HG02870 (cell line): ENCODE measurements at regions not wholly inside any gene's neighbourhood (a gene's known extent, or its start where the extent isn't known, plus 50 kb on each side); places are given as distances from the start of the nearest gene placed in this dataset.
"Not testable (repeated sequence)": the region's sequence is repeated elsewhere in the genome, so short reads cannot be mapped to it uniquely, and the experiment has no call there.

Experiments used
- ATAC-seq: cut with Tn5 transposase; IDR thresholded peaks from one replicate; pipeline ENCODE4 v1.9.1; 2021; ENCODE audit warnings: mild to moderate bottlenecking, moderate library complexity; ENCODE audit not compliant: unreplicated experiment

DNA sequence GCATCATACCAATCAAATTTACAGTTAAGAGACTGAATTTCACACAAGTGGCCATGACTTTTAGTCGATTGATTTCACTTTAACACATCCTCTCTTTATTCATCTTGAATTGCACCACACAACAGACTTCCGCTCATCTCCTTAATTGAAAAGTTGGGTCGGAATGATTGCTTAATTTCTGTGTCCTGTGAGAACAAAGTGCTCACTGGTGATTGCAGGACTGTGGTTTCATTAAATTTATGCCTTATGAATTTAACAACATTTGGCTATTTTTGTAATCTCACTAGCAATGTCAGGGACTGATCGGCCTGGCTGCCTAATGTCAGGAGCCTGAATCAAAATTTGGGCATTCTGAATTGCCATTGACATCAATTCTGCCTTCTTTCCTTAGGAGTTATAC lies 1447.3 kb upstream of the ACO1 start:
- ATAC-seq: no peak

DNA sequence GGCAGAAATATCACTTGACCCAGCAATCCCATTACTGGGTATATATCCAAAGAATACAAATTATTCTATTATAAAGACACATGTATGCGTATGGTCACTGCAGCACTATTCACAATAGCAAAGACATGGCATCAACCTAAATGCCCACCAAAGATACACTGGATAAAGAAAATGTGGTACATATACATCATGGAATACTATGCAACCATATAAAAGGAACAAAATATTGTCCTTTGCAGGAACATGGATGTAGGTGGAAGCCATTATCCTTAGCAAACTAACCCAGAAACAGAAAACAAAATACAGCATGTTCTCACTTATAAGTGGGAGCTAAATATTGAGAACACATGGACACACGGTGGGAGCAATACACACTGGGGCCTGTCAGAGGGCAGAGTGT lies 1441.6 kb upstream of the ACO1 start:
- ATAC-seq: not testable (repeated sequence)

DNA sequence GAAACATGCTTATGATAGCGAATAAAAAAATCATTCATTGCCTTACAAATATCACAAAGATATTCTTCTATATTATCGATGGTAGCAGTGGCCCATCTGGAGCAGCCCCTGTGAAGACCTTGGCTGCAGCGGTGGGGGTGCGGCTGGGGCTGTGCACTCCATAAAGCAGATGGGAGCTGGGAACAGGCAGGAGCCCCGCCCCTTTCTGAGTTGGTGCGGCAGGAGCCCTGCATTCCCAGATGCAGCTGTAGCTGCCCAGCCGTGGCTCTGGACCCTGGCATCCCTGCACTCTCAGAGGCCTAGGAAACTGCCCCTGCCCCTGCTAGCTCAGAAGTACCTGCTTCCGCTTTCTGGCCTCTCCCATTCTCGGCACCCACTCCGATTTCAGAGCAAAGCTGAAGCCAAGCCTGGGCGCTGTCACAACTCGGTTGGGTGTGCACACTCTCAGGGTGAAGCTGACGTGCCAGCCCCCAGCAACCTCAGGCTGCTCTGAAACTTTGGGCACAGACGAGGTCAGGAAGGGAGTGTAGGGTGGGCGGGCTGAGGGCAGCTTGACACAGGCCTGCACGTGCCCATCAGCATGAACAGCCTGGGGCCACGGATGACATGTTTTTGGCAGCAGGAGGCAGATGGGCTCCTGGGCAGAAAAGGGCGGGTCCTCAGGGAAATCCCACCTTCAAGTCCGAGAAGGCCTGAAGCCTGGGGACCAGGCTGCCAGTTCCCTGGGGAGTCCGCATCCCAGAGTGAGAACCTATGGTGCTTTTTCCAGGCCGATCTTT lies 1440.8 kb upstream of the ACO1 start:
- no peak for ATAC-seq

- no peak for ATAC-seq
These were observed 1440.2 kb upstream of the ACO1 start for GRCh38 chr9:30944225-30944569.

DNA sequence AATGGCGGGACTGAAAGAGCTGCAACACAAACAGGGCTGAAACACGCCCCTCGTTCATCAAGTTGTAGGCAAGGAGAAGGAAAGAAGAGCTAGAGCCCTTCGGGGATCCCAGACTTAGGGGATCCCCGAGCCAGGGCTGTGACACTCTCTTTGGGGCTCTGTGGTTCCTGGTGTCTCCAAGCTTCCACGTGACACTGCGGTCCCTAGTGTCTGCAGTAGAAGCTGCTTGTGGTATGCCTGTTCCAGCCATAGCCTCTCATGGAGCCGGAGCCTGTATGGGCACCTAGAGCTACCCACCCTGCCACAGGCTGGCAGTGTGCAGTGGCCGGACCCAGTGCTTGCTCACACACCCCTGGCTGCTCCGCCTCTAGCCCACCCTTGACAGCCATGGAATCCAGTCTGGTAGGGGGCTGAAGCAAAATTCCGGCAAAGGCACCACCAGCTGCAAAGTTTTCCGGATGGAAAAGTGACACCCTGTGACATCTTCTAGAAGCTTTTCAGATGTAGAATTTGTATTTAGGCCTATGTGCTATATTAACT lies 1439.6 kb upstream of the ACO1 start:
- no peak for ATAC-seq

DNA sequence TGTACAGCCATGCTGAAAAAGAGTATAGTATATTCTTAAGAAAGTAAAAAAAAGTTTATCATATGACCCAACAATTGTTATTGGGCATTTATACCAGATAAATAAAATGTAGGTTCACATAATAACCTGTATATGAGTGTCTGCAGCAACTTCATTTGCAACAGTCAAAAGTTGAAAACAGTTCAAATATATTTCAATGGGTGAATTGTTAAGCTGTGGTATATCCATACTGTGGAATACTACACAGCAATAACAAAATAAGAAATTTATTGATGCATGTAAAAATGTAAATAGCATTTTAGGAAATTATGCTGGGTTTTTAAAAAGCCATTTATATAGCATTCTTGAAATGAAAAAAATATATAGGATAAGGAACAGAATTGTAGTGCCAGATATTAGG lies 1420.1 kb upstream of the ACO1 start:
- no peak for ATAC-seq

DNA sequence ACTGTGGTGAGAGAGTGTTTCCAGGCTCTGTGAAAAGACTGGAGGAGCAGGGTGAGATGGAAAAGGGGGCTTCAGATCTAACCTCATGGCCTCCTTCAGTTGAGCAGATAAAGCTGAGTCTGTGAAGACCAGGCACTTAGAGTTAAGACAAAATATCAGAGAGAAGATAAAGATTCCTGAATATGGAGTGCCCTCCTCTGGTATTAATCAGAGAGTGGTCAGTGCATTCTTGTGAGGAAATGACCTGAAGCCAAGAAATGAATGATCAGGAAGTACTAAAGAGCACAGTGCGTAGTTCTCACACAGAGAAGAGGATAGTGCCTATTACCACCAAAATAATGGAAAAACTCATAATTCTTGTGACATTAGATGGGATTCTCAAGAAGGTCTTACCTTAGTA lies 1417.0 kb upstream of the ACO1 start:
- ATAC-seq: no peak

DNA sequence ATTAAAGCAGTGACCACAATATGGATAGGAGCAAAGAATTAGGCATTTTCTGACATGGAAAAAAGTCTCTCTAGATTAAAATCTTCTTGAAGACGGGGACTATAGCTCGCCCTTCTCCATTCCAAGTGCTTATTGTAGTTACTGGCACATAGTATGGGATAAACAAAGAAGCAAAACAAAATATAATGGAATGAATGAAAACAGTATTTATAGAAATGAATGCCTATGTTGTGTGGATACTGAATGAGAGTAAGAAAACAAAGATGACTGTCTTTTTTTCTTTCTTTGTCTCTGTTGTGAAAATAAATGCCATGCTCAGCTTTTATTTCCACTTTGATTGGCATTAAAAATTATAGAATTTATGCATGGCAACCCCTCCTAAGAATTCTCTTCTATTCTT lies 1414.3 kb upstream of the ACO1 start:
- ATAC-seq: no peak

- no peak for ATAC-seq
These were observed 1413.6 kb upstream of the ACO1 start for GRCh38 chr9:30970812-30971211.

DNA sequence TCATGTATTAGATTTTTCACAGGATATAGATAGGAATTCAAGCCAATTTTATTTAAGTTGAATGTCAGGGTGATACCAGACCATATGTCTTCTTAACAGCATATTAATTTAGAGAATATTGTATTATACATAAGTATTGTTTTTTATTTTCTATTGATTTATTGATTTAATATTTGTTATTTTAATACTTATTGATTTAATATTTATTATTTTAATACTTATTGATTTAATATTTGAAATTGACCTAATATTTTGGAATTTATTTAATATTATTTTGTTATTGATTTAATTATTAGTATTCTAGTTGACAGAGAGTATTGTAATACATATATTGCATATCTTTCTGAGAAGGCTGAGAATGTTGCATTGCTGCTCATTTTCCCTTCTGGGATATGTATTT lies 1411.8 kb upstream of the ACO1 start:
- ATAC-seq: no peak

DNA sequence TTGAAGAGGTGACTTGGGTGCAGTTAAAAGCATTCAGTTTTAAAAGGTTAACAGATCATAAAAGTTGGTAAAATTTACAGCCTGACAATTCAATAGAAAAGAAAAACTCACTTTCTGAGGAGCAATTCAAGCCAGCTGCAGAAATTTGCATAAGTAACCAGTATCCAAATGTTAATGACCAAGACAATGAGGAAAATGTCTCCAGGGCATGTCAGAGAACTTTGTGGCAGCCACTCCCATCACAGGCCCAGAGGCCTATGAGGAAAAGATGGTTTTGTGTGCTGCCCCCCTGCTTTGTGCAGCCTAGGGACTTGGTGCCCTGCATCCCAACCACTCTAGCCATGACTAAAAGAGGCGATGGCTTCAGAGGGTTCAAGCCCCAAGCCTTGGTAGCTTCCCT lies 1406.5 kb upstream of the ACO1 start:
- ATAC-seq: no peak

GRCh38 chr9:30982301-30982700 lies 1402.1 kb upstream of the ACO1 start:
- ATAC-seq: no peak

DNA sequence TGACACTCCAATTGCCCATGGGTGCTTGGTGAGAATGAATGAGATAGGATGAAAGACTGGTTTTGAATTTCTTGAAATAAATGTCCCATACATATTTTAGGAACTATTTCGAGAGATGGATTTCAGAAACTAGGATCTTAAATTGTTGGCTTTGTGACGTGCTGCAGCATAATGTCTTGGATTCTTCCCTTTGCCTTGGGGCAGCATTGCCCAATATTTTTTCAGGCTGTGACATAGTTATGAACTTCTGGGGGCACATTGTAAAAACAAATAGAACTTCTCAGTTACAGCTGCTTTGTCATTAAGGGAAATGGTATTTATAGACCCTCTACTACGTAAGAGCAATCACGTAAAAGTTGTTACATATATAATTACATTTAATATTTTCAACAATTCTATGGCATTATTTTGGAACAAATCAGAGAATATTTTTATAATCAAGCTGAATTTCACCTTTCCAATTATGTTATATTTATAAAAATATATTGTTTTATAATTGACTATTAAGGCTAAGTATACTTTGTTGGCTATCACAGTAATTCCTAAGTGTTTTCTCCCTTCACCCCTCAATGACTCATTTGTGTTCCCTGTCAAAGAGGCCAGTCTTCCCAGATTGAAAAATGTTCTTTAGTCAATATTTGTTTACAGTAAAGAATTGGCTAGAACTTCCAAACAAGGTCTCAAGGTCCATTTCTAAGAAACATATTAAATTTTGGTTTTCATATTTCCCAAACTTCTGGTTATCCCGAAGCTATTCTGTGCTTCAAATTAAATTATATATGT lies 1388.3 kb upstream of the ACO1 start:
- ATAC-seq: no peak

GRCh38 chr9:30996761-30997160 lies 1387.7 kb upstream of the ACO1 start:
- ATAC-seq: no peak

GRCh38 chr9:30997291-30997690 lies 1387.2 kb upstream of the ACO1 start:
- ATAC-seq: no peak

DNA sequence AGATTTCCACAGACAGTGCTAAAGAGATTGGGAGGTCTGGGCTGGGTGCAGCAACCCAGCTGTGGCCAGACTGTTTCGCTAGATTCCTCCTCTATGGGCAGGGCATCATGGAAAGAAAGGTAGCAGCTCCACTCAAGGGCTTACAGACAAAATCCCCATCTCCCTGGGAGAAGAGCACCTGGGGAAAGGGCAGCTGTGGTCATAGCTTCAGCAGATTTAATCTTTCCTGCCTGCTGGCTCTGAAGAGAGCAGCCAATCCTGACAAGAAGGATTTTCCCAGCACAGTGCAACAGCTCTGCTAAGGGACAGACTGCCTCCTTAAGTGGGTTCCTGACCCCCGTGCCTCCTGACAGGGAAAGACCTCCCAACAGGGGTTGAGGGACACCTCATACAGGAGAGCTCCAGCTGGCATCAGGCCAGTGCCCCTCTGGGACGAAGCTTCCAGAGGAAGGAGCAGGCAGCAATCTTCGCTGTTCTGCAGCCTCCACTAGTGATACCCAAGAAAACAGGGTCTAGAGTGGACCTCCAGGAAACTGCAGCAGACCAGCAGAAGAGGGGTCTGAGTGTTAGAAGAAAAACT lies 1379.3 kb upstream of the ACO1 start:
- no peak for ATAC-seq

- no peak for ATAC-seq
These were observed 1371.1 kb upstream of the ACO1 start for GRCh38 chr9:31013371-31013770.

- ATAC-seq: no peak
These were observed 1360.6 kb upstream of the ACO1 start for GRCh38 chr9:31023847-31024246.

DNA sequence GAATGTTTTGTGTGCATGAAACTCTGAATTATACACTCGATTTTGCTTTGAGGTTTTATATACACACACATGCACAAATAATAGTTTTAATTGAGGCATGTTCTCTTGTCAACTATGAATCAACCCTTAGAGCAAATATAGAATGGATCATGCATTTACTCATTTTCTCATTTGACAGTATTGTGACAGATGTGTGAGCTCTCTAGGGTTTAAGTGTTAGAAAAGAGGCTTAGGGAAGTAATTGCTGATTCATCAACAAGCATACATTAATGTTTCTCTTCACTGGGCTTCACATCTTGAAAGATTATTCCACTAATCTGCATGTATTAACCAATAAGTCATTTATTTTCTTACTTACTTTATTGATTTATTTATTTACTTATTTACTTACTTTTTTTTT lies 1356.8 kb upstream of the ACO1 start:
- no peak for ATAC-seq

DNA sequence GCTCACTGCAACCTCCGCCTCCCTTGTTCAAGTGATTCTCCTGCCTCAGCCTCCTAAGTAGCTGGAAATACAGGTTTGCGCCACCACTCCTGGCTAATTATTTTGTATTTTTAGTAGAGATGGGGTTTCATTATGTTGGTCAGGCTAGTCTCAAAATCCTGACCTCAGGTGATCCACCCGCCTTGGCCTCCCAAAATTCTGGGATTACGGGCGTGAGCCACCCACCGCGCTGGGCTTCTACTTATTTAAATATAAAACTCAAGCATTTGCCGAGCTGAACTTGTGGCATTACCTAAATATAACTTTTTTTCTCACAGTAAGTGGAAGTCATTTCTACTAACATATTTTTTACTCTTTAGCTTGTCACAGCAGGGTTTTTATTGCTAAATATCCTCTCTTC lies 1356.3 kb upstream of the ACO1 start:
- ATAC-seq: no peak

DNA sequence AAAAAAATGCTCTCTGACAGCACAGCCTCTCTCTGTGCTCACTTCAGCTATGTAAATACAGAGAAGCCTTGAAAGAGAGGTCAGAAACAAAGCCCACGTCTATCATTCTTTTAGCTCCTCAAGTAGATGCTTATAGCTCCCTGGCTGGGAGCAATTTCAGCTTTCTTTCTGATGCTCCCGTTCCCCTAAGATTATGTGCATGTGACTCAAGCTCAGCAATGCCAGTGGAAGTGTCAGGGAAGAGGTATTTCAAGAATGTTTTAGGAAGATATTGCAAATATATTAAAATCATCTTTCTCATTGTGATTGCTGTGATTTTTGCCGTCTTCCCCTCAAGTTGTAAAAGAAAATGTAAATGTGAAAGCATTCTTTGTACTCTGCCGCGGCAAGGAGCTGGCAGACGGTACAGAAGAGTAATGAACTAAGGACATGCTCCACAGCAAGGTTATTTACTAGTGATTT lies 1353.7 kb upstream of the ACO1 start:
- no peak for ATAC-seq

GRCh38 chr9:31032206-31032605 lies 1352.2 kb upstream of the ACO1 start:
- no peak for ATAC-seq
